ENCODE measurements at regions not wholly inside any gene's neighbourhood (a gene's known extent, or its start where the extent isn't known, plus 50 kb on each side); places are given as distances from the start of the nearest gene placed in this dataset.
"Not testable (repeated sequence)": the region's sequence is repeated elsewhere in the genome, so short reads cannot be mapped to it uniquely, and the experiment has no call there.

GRCh38 chr11:13169709-13170108 is 107.9 kb upstream of the BMAL1 start:
- no peak for DNase-seq (ENCODE audit: low read depth in 2 of 2)

- DNase-seq (ENCODE audit: low read depth in 2 of 2), result no peak
These were observed 103.5 kb upstream of the BMAL1 start for GRCh38 chr11:13174090-13174489.

- no peak for DNase-seq (ENCODE audit: low read depth in 2 of 2)
These were observed 94.3 kb upstream of the BMAL1 start for GRCh38 chr11:13183094-13183825.

GRCh38 chr11:13183826-13184196 is 93.8 kb upstream of the BMAL1 start:
- DNase-seq (ENCODE audit: low read depth in 2 of 2), result no peak

GRCh38 chr11:13184295-13184794 is 93.2 kb upstream of the BMAL1 start:
- DNase-seq (ENCODE audit: low read depth in 2 of 2), result no peak

- no peak for DNase-seq (ENCODE audit: low read depth in 2 of 2)
These were observed 89.4 kb upstream of the BMAL1 start for GRCh38 chr11:13188179-13188578.

- no peak for DNase-seq (ENCODE audit: low read depth in 2 of 2)
These were observed 87.8 kb upstream of the BMAL1 start for GRCh38 chr11:13189561-13190426.

- DNase-seq (ENCODE audit: low read depth in 2 of 2), result no peak
These were observed 84.0 kb upstream of the BMAL1 start for GRCh38 chr11:13193613-13194012.

GRCh38 chr11:13197374-13197773 is 80.2 kb upstream of the BMAL1 start:
- not testable (repeated sequence) for DNase-seq (ENCODE audit: low read depth in 2 of 2)

GRCh38 chr11:13205486-13205885 is 72.1 kb upstream of the BMAL1 start:
- no peak for DNase-seq (ENCODE audit: low read depth in 2 of 2)

- no peak for DNase-seq (ENCODE audit: low read depth in 2 of 2)
These were observed 71.4 kb upstream of the BMAL1 start for GRCh38 chr11:13206086-13206640.

GRCh38 chr11:13207270-13207664 is 70.3 kb upstream of the BMAL1 start:
- no peak for DNase-seq (ENCODE audit: low read depth in 2 of 2)

- no peak for DNase-seq (ENCODE audit: low read depth in 2 of 2)
These were observed 69.7 kb upstream of the BMAL1 start for GRCh38 chr11:13207665-13208594.

GRCh38 chr11:13208921-13209320 is 68.7 kb upstream of the BMAL1 start:
- DNase-seq (ENCODE audit: low read depth in 2 of 2), result no peak

GRCh38 chr11:13209379-13209778 is 68.2 kb upstream of the BMAL1 start:
- no peak for DNase-seq (ENCODE audit: low read depth in 2 of 2)

GRCh38 chr11:13210424-13210823 is 67.2 kb upstream of the BMAL1 start:
- no peak for DNase-seq (ENCODE audit: low read depth in 2 of 2)

- DNase-seq (ENCODE audit: low read depth in 2 of 2), result no peak
These were observed 63.3 kb upstream of the BMAL1 start for GRCh38 chr11:13214276-13214675.

- DNase-seq (ENCODE audit: low read depth in 2 of 2), result no peak
These were observed 62.4 kb upstream of the BMAL1 start for GRCh38 chr11:13215149-13215548.

- DNase-seq (ENCODE audit: low read depth in 2 of 2), result peak; percentile 34 to 58
These were observed 61.4 kb upstream of the BMAL1 start for GRCh38 chr11:13216019-13216710.

GRCh38 chr11:13216711-13217075 is 60.9 kb upstream of the BMAL1 start:
- DNase-seq (ENCODE audit: low read depth in 2 of 2), result no peak

GRCh38 chr11:13218685-13219084 is 58.9 kb upstream of the BMAL1 start:
- DNase-seq (ENCODE audit: low read depth in 2 of 2), result not testable (repeated sequence)
